Panc1 (cell line): ENCODE measurements at regions not wholly inside any gene's neighbourhood (a gene's known extent, or its start where the extent isn't known, plus 50 kb on each side); places are given as distances from the start of the nearest gene placed in this dataset.

Source experiments
- ATAC-seq: fragments of 200-7000 bp; cut with Tn5 transposase; 2 replicates; pipeline ENCODE4 v1.9.1; 2020; ENCODE audit warnings: mild to moderate bottlenecking, moderate library complexity
- BruUV-seq: library from RNA; stranded (reverse); fragments of 400-500 nt; replicated peaks from 2 replicates; lab custom pipeline; 2021; lab: Mats Ljungman, UMichigan
- CTCF ChIA-PET: fragments of 300-600 bp; sonication (Branson Sonifier 250); formaldehyde crosslinking; loops from one replicate; lab custom pipeline; 2022; ENCODE audit warnings: antibody characterized with exemption; lab: Charles Lee
- POLR2A ChIA-PET: fragments of 300-600 bp; sonication (Branson Sonifier 250); formaldehyde crosslinking; loops from one replicate; lab custom pipeline; 2022; ENCODE audit warnings: antibody characterized with exemption; lab: Charles Lee
- DNase-seq: peaks from one replicate; pipeline ENCODE4 v3.0.0-alpha.2; 2010; ENCODE audit warnings: low read depth, low spot score
- H3K27ac ChIP-seq: 2 replicates; pipeline ENCODE4 v1.5.1; 2011; ENCODE audit warnings: mild to moderate bottlenecking, low read length, inconsistent platforms
- H3K27me3 ChIP-seq: fragments of 200-500 bp; sonication (Bioruptor generic); 2 replicates; pipeline ENCODE4 v1.6.0; 2014; ENCODE audit warnings: low read length, inconsistent platforms; ENCODE audit not compliant: control insufficient read depth, insufficient read depth
- H3K36me3 ChIP-seq: fragments of 200-500 bp; sonication (Bioruptor generic); 2 replicates; pipeline ENCODE4 v1.5.1; 2014; ENCODE audit warnings: inconsistent platforms, mild to moderate bottlenecking, low read length, moderate library complexity; ENCODE audit not compliant: control insufficient read depth, insufficient read depth
- H3K4me1 ChIP-seq: 2 replicates; pipeline ENCODE4 v1.5.1; 2011; ENCODE audit warnings: inconsistent platforms, mild to moderate bottlenecking, low read length, moderate library complexity; ENCODE audit not compliant: control insufficient read depth, insufficient read depth
- H3K4me3 ChIP-seq, 2 experiments: 2 replicates each; pipeline ENCODE4 v1.5.1; 2011 to 2012; ENCODE audit warnings: low read depth in 2 of 2, low read length in 2 of 2, mild to moderate bottlenecking in 2 of 2, inconsistent platforms in 1 of 2, moderate library complexity in 1 of 2
- H3K9me3 ChIP-seq: fragments of 200-500 bp; sonication (Bioruptor generic); 2 replicates; pipeline ENCODE4 v1.5.1; 2014; ENCODE audit warnings: low read depth, mild to moderate bottlenecking, inconsistent platforms, low read length, moderate library complexity; ENCODE audit not compliant: control insufficient read depth, insufficient read depth
- POLR2AphosphoS5 ChIP-seq: IDR thresholded peaks from 2 replicates; pipeline ENCODE4 v1.6.1; 2012; ENCODE audit warnings: mild to moderate bottlenecking, low read depth, low read length, moderate library complexity
- SIN3A ChIP-seq: IDR thresholded peaks from 2 replicates; pipeline ENCODE4 v1.6.1; 2012; ENCODE audit warnings: low read depth, mild to moderate bottlenecking, low read length, moderate library complexity, borderline replicate concordance; ENCODE audit not compliant: insufficient read depth
- TCF7L2 ChIP-seq: IDR thresholded peaks from 2 replicates; pipeline ENCODE4 v1.6.1; 2011; ENCODE audit warnings: mild to moderate bottlenecking, low read depth, low read length, inconsistent platforms
- in situ Hi-C: cut with HindIII; loops from 2 replicates; pipeline ENCODE4 v1.10.0; 2016; ENCODE audit warnings: low sequenced_read_pairs, low pct_unique_long_range_greater_than_20kb
- intact Hi-C: fragments of 100-400 bp; cut with micrococcal nuclease; formaldehyde crosslinking; loops from one replicate; pipeline ENCODE4 v1.10.0; 2022; ENCODE audit not compliant: unreplicated experiment
- TF ChIP-seq, protein P1 (sequence below): fragments of 450-650 bp; IDR thresholded peaks from 2 replicates; pipeline ENCODE4 v1.5.1; 2017; ENCODE audit warnings: mild to moderate bottlenecking
- TF ChIP-seq, protein P2 (sequence below), 2 experiments: IDR thresholded peaks; 2 replicates each; pipeline ENCODE4 v1.6.1; 2011 to 2012; ENCODE audit warnings: low read depth in 2 of 2, control low read depth in 1 of 2, low read length in 1 of 2, mild to moderate bottlenecking in 1 of 2, moderate library complexity in 1 of 2; ENCODE audit not compliant: insufficient read depth in 1 of 2

DNA sequence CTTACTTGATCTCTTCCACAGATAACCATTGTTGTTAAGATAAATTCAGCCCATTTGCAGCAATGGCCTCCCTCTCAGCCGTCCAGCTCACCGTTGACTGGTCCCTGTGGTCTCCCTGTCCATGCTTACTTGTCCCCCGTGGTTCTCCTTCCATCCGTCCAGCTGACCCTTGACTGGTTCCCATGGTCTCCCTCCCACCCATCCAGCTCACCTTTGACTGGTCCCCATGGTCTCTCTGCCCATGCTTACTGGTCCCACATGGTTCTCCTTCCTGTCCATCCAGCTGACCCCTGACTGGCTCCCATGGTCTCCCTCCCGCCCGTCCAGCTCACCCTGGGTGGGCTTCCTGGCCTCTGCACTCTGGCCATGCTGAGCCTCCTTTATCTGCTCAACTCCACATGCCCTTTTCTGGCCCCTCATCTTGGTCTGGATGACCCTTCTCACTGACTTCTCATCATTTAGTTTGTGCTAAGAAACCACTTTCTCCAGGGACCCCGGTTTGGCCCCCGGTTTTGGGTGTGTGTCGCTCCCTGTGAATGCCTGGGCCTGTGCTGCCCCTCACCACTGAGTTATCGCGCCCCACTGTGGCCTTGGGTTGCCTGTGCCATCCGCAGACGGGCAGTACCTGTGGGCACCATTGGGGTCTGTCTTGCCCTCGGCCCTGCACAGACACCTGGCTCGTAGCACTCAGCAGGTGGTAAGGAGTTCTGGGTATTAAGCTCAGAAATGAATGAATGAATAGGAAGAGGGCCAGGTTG, 146.4 kb downstream of the ERMARD start:
- in situ Hi-C loops: no loop called here
- no peaks in the 10 kb centered on the region; the same call in 1 of the 2 replicates for H3K4me1 ChIP-seq
- H3K27ac ChIP-seq: no peak overlapping the region
- no peaks in the 10 kb centered on the region for H3K27me3 ChIP-seq
- no peak overlapping the region for H3K4me3 ChIP-seq
- no TSS peak for BruUV-seq
- POLR2A ChIA-PET: no interaction called here
- CTCF ChIA-PET: no interaction called here
- intact Hi-C loops: no loop called here
- no peaks in the 10 kb centered on the region for H3K9me3 ChIP-seq
- TF ChIP-seq POLR2AphosphoS5: no peak
- TF ChIP-seq, protein P1, sequence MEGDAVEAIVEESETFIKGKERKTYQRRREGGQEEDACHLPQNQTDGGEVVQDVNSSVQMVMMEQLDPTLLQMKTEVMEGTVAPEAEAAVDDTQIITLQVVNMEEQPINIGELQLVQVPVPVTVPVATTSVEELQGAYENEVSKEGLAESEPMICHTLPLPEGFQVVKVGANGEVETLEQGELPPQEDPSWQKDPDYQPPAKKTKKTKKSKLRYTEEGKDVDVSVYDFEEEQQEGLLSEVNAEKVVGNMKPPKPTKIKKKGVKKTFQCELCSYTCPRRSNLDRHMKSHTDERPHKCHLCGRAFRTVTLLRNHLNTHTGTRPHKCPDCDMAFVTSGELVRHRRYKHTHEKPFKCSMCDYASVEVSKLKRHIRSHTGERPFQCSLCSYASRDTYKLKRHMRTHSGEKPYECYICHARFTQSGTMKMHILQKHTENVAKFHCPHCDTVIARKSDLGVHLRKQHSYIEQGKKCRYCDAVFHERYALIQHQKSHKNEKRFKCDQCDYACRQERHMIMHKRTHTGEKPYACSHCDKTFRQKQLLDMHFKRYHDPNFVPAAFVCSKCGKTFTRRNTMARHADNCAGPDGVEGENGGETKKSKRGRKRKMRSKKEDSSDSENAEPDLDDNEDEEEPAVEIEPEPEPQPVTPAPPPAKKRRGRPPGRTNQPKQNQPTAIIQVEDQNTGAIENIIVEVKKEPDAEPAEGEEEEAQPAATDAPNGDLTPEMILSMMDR: no peak
- TF ChIP-seq, protein P2, sequence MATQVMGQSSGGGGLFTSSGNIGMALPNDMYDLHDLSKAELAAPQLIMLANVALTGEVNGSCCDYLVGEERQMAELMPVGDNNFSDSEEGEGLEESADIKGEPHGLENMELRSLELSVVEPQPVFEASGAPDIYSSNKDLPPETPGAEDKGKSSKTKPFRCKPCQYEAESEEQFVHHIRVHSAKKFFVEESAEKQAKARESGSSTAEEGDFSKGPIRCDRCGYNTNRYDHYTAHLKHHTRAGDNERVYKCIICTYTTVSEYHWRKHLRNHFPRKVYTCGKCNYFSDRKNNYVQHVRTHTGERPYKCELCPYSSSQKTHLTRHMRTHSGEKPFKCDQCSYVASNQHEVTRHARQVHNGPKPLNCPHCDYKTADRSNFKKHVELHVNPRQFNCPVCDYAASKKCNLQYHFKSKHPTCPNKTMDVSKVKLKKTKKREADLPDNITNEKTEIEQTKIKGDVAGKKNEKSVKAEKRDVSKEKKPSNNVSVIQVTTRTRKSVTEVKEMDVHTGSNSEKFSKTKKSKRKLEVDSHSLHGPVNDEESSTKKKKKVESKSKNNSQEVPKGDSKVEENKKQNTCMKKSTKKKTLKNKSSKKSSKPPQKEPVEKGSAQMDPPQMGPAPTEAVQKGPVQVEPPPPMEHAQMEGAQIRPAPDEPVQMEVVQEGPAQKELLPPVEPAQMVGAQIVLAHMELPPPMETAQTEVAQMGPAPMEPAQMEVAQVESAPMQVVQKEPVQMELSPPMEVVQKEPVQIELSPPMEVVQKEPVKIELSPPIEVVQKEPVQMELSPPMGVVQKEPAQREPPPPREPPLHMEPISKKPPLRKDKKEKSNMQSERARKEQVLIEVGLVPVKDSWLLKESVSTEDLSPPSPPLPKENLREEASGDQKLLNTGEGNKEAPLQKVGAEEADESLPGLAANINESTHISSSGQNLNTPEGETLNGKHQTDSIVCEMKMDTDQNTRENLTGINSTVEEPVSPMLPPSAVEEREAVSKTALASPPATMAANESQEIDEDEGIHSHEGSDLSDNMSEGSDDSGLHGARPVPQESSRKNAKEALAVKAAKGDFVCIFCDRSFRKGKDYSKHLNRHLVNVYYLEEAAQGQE (IDR thresholded peaks at IDR 0.05; ENCODE audit: insufficient read depth in 1 of 2, low read depth in 2 of 2, low read length in 1 of 2): no peak
- TF ChIP-seq SIN3A: no peak
- TF ChIP-seq TCF7L2: no peak
- no peaks in the 10 kb centered on the region for H3K36me3 ChIP-seq
- no peak for ATAC-seq
- DNase-seq: no peak

GRCh38 chr6:169896826-169897456, 145.5 kb downstream of the ERMARD start:
- no peak for DNase-seq
- no peak for ATAC-seq
- Histone ChIP-seq H3K4me3 (no peak overlapping the region), H3K4me1 (no peaks in the 10 kb centered on the region; the same call in 1 of the 2 replicates), H3K27ac (no peak overlapping the region), H3K36me3 (no peaks in the 10 kb centered on the region), H3K27me3 (no peaks in the 10 kb centered on the region), H3K9me3 (no peaks in the 10 kb centered on the region)
- TF ChIP-seq, protein P1: no peak
- TF ChIP-seq POLR2AphosphoS5 (no peak), TCF7L2 (no peak), SIN3A (no peak)
- TF ChIP-seq, protein P2 (IDR thresholded peaks at IDR 0.05; ENCODE audit: insufficient read depth in 1 of 2, low read depth in 2 of 2, low read length in 1 of 2): no peak
- ChIA-PET CTCF (no interaction called here), POLR2A (no interaction called here)
- intact Hi-C loops (no loop called here), in situ Hi-C loops (no loop called here)
- no TSS peak for BruUV-seq
